GM21825 (cell line): ENCODE measurements at regions not wholly inside any gene's neighbourhood (a gene's known extent, or its start where the extent isn't known, plus 50 kb on each side); places are given as distances from the start of the nearest gene placed in this dataset.
"Not testable (repeated sequence)": the region's sequence is repeated elsewhere in the genome, so short reads cannot be mapped to it uniquely, and the experiment has no call there.

Experiments
- ATAC-seq: cut with Tn5 transposase; IDR thresholded peaks from one replicate; pipeline ENCODE4 v1.9.1; 2021; ENCODE audit warnings: mild to moderate bottlenecking, moderate library complexity; ENCODE audit not compliant: unreplicated experiment

GRCh38 chr4:103892586-103892985 lies 172.8 kb upstream of the TACR3 start:
- ATAC-seq = no peak

- ATAC-seq = no peak
These were observed 167.4 kb upstream of the TACR3 start for GRCh38 chr4:103887191-103887590.

- ATAC-seq = no peak
These were observed 165.4 kb upstream of the TACR3 start for GRCh38 chr4:103885152-103885551.

GRCh38 chr4:103867311-103867710 lies 147.5 kb upstream of the TACR3 start:
- no peak for ATAC-seq

GRCh38 chr4:103853627-103854026 lies 133.8 kb upstream of the TACR3 start:
- no peak for ATAC-seq

GRCh38 chr4:103853146-103853545 lies 133.4 kb upstream of the TACR3 start:
- no peak for ATAC-seq

GRCh38 chr4:103845075-103845474 lies 125.3 kb upstream of the TACR3 start:
- no peak for ATAC-seq

GRCh38 chr4:103842637-103843239 lies 123.0 kb upstream of the TACR3 start:
- ATAC-seq = no peak

GRCh38 chr4:103842076-103842475 lies 122.3 kb upstream of the TACR3 start:
- ATAC-seq = no peak

GRCh38 chr4:103810308-103810707 lies 90.5 kb upstream of the TACR3 start:
- ATAC-seq = not testable (repeated sequence)

- no peak for ATAC-seq
These were observed 83.0 kb upstream of the TACR3 start for GRCh38 chr4:103802766-103803165.

- ATAC-seq = no peak
These were observed 67.3 kb upstream of the TACR3 start for GRCh38 chr4:103787057-103787456.

GRCh38 chr4:103786593-103786992 lies 66.8 kb upstream of the TACR3 start:
- no peak for ATAC-seq

- peak; percentile 74 for ATAC-seq
These were observed 66.2 kb upstream of the TACR3 start for GRCh38 chr4:103786014-103786413.

- no peak for ATAC-seq
These were observed 58.4 kb upstream of the TACR3 start for GRCh38 chr4:103778221-103778620.

- no peak for ATAC-seq
These were observed 54.6 kb upstream of the TACR3 start for GRCh38 chr4:103774326-103774825.

GRCh38 chr4:103773691-103774231 lies 54.0 kb upstream of the TACR3 start:
- no peak for ATAC-seq
